WI38 (cell line): ENCODE measurements at regions not wholly inside any gene's neighbourhood (a gene's known extent, or its start where the extent isn't known, plus 50 kb on each side); places are given as distances from the start of the nearest gene placed in this dataset.

Experiments
- H3K4me3 ChIP-seq: 2 replicates; pipeline ENCODE4 v1.5.1; 2011; ENCODE audit warnings: low read depth, mild to moderate bottlenecking, control low read depth, low read length
- CTCF ChIP-seq: IDR thresholded peaks from 2 replicates; pipeline ENCODE4 v1.5.1; 2012; ENCODE audit warnings: low read depth, mild to moderate bottlenecking, control low read depth, low read length

- TF ChIP-seq CTCF, result no peak
- H3K4me3 ChIP-seq, result no peak overlapping the region
Observed at GRCh38 chr1:80050523-80050922, 1044.0 kb upstream of the ADGRL4 start.

- TF ChIP-seq CTCF, result no peak
- no peak overlapping the region for H3K4me3 ChIP-seq
Observed at GRCh38 chr1:80050085-80050484, 1043.6 kb upstream of the ADGRL4 start.

GRCh38 chr1:80048716-80049115 is 1042.2 kb upstream of the ADGRL4 start:
- no peak overlapping the region for H3K4me3 ChIP-seq
- no peak for TF ChIP-seq CTCF

DNA sequence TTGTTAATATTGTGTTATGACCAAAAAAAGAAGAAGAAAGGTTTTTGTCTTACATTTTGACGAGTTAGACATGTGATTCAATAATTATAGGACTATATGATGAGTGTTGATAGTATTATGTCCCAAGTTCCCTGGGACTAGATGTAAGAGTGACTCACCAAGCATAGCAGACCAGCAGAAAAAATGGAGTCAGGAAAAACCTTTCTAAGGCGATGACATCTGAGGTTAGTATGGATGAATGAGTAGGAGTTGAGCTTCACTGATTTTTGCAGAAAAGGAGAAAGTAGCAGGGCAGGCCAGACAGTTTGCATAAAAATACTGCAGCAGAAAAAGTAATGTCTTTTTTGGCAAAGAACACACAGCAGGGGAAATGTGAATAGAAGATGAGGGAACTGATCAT is 1041.3 kb upstream of the ADGRL4 start:
- H3K4me3 ChIP-seq, result no peak overlapping the region
- no peak for TF ChIP-seq CTCF

- no peak for TF ChIP-seq CTCF
- no peak overlapping the region for H3K4me3 ChIP-seq
Observed at GRCh38 chr1:80044662-80045061, 1038.1 kb upstream of the ADGRL4 start.

- no peak for TF ChIP-seq CTCF
- peak overlapping the region; percentile 16; the same call in 1 of the 2 replicates for H3K4me3 ChIP-seq
Observed at GRCh38 chr1:80036690-80037432, 1030.3 kb upstream of the ADGRL4 start.

DNA sequence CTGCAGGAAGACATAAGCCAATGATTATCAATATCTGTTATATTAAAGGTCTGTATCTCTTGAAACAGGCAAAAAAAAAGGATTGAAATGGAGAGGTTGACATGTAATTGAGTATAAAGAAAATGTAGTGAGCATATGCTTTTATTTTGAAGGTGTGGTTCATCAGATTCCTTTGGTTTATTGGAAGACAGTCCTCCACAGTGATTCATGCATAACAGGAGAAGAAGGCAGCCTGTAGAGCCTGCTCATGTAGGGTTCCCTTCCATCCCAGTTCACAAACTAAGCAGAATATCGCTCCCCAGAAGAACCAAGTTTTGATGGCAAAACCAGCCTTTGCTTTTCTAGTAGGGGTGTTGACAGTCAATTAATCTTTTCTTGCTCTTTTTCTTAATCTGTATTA is 1016.8 kb upstream of the ADGRL4 start:
- H3K4me3 ChIP-seq, result no peak overlapping the region
- no peak for TF ChIP-seq CTCF
